Erythroblast (primary cell): ENCODE measurements at regions not wholly inside any gene's neighbourhood (a gene's known extent, or its start where the extent isn't known, plus 50 kb on each side); places are given as distances from the start of the nearest gene placed in this dataset.

Source experiments
- GATA1 ChIP-seq: IDR thresholded peaks from 2 replicates; pipeline ENCODE4 v1.6.1; 2011; ENCODE audit warnings: low read depth, mild to moderate bottlenecking, control low read depth, low read length, moderate library complexity
- POLR2A ChIP-seq: IDR thresholded peaks from 2 replicates; pipeline ENCODE4 v1.6.1; 2011; ENCODE audit warnings: mild to moderate bottlenecking, low read length

GRCh38 chr7:145031162-145031561 lies 195.3 kb upstream of the TPK1 start:
- TF ChIP-seq POLR2A (no peak), GATA1 (no peak)
